ENCODE measurements at regions not wholly inside any gene's neighbourhood (a gene's known extent, or its start where the extent isn't known, plus 50 kb on each side); places are given as distances from the start of the nearest gene placed in this dataset.

- no peak for TF ChIP-seq POLR2A (IDR thresholded peaks at IDR 0.05; ENCODE audit: low read depth, low read length)
- no peak for TF ChIP-seq CTCF (conservative IDR thresholded peaks at IDR 0.05; ENCODE audit: low read depth, low read length)
These were observed 186.8 kb downstream of the ACTL7B start for GRCh38 chr9:108668938-108669335.
